ACHN (cell line): ENCODE measurements at regions not wholly inside any gene's neighbourhood (a gene's known extent, or its start where the extent isn't known, plus 50 kb on each side); places are given as distances from the start of the nearest gene placed in this dataset.

Source experiments
- DNase-seq: peaks from one replicate; pipeline ENCODE4 v3.0.0-alpha.2; 2015
- in situ Hi-C: cut with HindIII; loops from 2 replicates; pipeline ENCODE4 v1.10.0; 2017; ENCODE audit warnings: low sequenced_read_pairs, low pct_ligation_motif_present, low pct_unique_long_range_greater_than_20kb

DNA sequence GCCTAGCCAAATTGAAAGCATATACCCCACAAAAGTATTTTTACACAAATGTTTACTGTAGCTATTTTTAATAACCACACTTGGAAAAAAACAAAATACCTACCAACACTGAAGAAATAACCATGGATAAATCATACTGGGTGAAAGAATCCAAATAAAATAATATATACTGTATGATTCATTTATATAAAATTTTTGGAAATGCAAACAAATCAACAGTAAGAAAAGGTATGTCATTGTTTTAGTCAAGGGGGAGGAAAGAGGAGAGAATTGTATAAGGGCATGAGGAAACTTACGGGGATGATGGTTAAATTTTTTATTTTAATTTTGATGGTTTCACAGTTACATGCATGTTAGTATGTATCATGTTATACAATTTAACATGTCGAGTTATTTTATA, 557.8 kb downstream of the TECRL start:
- no peak for DNase-seq
- in situ Hi-C loops: no loop called here

DNA sequence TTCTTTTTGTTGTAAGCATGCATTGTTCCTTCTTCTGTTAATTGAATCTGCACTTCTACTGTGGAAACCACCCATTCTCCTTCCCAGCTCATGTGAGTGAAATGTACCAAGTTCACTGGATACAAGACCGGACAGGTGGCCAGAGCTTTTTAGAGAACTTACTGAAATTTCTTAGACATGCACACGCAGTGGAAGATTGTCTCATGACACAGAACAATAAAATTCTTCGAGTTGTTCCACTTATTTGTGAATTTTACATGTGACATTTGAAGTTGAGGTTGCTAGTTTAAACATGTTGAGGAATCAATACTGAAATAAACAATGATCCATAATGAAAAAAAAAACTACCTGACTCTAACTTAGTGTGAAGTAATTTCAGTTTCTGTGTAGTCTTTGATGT, 568.0 kb downstream of the TECRL start:
- no peak for DNase-seq
- in situ Hi-C loops: no loop called here

DNA sequence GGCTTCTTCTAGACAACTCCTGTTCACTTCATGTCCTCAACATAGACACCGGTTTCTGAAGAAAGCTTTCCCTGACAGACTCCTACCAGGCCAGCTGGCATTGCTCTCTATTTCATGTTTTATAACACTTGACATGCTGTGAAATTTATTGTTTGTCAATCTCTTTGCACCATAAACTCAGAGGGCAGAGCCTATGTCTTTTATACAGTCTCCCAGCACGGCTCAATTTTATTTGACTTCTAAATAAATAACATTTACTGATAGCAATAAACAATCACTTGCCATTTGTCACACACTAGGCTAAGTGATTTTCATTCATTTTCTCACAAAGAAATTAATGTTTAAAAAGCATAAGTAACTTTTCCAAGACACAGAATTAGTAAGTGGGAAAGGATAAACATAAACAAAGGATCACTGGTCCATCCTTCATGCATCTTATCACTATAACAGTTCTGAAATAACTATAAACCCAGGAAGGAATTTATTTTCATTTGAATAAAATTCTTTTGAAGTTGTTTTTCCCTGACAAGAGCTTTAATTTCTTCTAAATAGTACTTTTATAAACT, 577.6 kb downstream of the TECRL start:
- no peak for DNase-seq
- in situ Hi-C loops: no loop called here

DNA sequence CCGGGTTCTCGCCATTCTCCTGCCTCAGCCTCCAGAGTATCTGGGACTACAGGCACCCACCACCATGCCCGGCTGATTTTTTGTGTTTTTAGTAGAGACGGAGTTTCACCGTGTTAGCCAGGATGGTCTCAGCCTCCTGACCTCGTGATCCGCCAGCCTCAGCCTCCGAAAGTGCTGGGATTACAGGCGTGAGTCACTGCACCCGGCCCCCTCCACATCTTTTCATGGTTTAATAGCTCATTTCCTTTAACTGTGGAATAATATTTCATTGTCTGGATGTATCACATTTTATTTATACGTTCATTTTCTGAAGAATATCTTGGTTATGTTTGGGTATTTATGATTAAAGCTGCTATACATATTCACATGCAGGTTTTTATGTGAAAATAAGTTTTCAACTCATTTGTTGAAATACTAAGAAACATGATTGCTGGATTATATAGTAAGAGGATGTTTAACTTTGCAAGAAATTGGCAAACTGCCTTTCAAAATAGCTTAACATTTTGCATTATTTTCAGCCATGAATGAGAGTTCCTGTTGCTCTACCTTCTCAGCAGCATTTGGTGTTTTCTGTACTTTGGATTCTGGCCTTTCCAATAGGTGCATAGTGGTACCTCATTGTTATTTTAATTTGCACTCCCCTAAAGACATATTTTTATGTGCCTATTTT, 591.9 kb downstream of the TECRL start:
- no peak for DNase-seq
- in situ Hi-C loops: no loop called here

DNA sequence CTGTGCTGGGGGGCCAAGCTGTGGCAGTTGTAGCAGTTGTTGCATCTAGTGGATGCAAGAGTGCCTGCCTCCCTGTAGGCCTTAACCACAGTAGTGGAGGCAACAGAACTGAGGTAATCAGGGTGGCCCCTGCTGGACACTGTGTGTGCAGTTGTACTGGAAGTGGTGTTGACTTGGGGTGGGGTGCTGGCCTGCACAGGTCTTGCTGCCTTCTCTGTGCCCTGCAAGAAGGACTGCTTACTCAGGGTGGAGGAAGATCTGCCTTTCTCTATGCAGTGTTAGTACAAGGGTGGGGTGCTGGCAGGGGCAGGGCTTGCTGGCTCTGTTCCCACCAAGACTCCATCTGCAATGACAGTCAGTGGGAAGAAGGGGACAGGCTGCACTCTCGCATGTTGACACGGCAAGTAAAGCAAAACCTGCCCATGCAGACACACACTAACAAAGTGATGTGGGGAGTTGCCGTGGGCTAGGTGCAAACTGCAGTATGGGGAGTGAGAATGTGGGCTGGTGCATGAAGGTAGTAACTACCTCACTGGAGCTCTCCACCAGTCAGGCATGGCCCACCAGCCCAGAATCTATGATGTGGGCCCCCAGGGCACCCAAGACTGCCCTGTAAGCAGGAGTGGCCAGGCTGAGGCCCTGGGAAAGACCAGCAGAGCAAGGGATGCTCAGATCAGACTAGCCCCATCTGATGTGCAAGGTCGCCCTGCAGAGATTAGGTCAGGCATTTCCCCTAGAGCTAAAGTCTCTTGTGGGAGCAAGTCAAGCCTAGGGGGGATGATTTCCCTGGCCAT, 594.9 kb downstream of the TECRL start:
- in situ Hi-C loops: no loop called here
- no peak for DNase-seq

DNA sequence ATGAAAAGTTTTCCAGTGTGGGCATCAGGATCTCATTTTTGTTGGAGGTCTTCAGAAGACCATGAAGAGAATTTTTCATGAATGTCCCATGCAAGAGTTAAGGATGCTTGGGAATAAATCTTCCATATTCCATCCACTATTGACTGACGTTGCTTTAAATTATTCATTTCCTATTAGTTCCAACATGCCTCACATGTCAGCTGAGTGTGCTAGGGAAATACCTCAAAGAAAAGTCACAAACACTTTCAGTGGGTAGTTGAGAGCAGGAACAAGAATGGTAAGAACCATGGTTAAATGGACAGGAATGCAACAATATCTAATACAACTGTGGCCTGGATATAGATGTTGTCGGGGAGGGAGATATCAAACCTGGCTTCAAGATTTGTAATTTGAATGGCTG, 610.1 kb downstream of the TECRL start:
- in situ Hi-C loops: no loop called here
- DNase-seq: no peak

DNA sequence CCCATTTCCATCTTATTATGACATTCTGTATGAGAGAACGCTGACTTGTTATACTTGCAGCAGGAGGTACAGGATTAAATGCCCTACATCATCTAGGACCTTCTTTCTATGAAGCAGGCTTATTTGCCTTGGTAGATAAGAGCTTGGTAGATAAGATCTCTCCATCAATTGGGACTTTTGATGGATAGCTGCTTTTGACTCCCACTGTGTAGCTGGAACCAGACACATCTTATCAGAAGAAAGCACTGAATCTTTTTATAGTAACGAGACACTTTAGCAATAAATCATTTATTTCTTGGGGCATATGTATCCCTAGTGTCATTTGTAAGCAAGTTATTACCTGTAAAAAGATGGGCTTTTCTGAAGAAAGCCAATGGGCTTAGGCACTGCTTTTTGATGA, 613.9 kb downstream of the TECRL start:
- no peak for DNase-seq
- in situ Hi-C loops: no loop called here

DNA sequence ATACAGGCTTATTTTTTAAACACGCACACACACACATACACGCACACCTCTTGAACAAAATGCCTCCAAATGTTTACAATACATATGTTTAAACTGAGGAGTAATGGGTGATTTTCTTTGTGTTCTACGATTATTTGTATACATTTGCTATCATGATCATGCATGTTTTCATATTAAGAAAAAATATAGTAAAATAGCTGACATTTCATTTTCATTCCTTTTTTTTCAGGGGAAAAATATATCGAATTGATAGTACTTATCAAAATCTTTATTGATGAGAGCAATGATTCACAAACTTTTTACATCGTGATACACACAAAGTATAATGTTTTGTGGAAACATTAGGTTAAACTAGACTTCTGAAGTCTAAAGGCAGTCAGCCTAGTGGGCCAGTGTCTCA, 618.9 kb downstream of the TECRL start:
- no peak for DNase-seq

DNA sequence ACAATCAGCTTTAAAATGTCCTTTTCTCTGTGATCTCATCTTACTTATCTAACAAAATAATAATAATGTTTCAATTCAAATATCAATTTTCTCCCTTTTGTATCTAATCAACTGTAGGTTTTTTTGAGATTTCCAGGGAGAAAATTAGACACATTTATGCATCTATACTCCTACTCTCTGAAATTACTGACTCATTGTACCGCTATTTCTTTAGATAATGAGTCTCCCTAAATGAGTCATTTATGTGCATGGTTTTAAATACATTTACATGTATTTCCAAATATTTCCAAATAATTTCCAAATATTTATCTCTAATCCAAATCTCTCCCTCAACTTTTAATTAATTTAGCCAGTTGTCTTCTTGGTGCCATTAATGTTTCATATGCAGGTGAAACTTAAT, 621.0 kb downstream of the TECRL start:
- DNase-seq: no peak
- in situ Hi-C loops: no loop called here

More for the DNA sequence above, 618.9 kb downstream of the TECRL start:
- in situ Hi-C loops: no loop called here

DNA sequence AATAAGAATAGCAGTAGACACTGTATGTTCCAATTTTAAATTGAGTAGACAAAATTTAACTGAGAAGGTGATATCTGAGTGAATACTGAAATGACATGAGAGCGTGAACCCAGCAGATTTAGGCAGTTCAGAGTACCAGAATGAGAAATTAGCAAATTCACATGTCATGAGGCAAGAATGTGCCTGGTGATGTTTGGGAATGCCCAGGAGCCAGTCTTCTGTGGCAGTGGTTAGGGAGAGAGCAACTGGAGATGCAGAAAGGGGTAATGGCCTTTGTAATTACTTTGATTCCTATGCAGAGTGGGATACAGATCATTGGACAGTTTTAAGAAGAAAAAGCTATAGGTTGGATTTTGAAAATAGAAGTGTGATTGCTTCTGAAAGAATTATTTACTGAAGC, 621.9 kb downstream of the TECRL start:
- no peak for DNase-seq

DNA sequence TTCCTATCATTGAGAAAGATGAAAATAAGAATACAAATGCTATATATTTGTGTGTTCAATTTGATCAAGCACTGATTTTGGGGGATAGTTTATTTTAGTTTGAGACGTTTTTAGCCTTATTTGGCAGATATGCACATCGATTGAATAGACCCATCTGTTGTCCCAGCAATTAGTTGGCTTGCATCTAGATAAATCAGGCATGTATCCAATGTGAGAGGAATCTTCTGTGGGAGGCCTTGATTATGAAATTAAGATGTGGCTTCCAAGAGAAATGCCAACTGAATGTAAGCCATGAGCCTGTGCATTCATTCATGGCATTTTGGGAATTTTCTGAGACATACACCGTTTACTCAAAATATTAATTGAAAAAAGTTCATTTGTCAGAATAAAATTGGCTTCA, 623.1 kb downstream of the TECRL start:
- in situ Hi-C loops: no loop called here
- DNase-seq: no peak

More for the DNA sequence above, 621.9 kb downstream of the TECRL start:
- in situ Hi-C loops: no loop called here

DNA sequence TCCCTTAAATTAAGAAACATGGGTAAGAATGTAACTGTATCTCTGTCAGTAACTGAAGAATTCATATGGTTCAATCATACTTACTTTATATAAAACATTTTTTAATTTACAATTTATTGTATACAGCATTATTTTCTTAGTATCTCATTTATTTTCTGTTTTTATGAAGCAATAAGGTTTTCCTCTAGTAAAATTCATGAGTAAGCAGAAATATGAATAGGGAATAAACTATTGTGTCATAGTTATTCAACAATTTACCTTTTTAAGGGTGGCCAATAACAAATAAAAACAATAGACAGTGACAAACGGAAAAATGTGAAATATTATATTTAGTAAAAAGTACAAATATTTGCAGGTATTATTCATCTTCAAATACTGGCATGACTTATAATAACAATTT, 624.4 kb downstream of the TECRL start:
- in situ Hi-C loops: no loop called here
- DNase-seq: no peak

DNA sequence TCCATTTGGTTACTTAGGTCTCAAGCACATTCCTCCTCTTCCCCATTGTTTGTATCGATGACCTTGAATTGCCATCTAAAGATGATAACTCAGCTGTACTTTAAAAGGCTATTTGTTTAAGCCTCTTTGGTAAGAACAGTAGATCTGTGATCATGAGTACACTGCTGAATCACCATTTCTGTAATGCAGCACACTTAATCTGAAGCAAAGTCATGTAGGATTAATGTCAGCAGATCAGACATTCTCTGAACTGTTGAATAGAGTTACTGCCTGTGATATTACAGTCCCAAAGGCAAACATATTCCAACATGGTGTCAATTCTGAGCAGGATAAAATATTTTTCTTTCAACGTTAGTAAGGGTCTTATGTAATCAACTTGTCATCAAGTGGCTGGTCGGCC, 631.6 kb downstream of the TECRL start:
- in situ Hi-C loops: no loop called here
- no peak for DNase-seq

DNA sequence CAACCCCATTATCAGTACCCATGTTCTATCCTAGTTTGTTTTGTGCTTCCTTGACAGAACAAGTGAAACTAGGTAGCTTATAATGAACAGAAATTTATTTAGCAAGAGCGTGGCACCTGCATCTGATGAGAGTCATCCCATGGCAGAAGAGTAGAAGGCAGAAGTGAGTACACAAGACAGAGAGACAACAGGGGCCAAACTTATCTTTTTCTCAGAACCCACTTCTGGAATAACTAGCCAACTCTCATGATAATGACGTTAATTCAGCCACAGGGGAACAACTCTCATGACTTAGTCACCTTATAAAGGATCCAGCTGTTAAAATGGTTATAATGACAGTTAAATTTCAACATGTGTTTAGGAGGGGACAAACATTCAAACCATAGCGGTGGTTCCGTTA, 644.9 kb downstream of the TECRL start:
- in situ Hi-C loops: no loop called here
- DNase-seq: no peak

DNA sequence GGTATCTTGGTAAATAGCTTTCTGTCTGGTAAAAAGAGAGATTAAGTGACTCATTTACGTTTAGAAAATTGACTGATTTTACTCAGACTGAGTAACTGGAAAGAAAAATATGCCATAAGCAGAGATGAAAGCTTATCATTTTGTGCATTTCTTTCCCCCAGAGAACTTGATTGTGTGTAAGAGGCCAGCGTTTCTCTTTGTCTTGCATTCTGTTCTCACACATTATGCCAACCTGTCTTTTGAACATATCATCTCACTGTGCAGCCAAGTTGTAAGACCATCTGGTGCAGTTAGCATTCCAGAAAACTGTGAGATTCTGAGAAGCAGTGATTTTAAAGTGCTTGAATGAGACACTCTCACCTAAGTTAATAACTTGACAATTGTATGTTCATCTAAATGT, 651.3 kb downstream of the TECRL start:
- in situ Hi-C loops: no loop called here
- no peak for DNase-seq

DNA sequence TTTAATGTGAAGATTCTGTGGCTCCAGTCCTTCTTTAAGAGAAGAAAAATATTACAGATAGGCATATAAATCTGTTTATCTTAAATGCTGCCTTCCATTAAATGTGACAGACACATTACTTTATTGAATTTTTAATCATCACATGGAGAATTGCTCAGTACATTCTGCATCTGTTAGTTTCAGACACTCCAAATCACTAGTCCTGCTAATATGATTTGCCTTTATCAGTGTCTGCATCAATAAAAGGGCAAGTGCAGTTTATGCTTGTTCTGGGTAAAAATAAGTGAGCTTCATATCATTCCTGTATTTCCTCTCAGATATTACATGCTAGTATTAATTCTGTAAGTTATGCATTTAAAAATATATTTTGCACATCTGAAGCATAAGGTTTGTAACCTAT, 666.4 kb downstream of the TECRL start:
- no peak for DNase-seq
- in situ Hi-C loops: no loop called here

DNA sequence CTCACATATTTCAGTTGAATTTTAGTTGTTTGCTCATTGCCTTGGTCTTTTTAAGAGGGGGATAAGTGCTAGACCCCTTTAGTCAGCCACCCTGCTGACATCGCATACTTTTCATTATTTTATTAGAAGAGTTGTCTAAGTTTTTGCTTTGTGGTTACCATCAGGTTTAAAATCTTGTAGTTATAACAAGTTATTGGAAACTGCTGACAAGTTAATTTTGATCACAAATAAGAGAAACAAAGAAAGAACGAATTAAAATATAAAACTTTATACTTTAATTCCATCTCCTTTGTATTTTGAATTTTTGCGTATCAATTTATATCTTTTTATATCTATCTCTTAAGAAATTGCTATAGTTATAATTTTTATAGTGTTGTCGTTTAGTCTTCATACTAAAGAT, 679.7 kb downstream of the TECRL start:
- in situ Hi-C loops: no loop called here
- DNase-seq: no peak

DNA sequence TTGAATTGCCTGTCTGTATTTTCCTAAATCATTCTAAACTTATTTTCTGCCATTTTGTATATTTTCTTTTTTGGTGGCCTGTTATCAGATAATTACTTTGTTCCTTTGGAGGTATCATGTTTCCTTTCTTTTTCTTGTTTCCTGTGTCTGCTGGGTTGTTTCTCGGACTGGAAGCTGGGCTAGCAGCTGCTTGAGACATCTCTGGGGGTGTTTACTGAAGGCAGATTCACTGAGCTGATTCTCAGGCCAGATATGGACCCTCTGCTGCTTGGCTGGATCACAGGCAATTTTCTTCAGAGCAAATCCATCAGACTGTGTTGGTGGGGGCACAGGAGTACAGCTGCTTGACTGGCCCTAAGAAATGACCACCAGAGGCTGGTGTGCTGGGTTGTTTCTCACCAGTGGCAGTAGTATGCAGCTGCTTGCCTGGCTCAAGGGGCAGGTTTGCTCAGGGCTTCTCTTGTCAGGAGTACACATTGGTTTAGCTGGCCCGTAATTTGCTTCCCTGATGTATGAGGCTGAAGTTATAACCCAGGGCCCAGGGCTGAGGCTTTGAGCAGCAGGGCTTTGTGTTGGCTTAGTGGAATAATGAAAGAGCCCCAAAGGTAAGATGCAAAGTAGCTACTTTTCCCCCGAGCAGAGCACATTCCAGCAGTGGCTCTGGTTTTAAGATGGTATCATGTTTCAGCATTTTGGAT, 680.6 kb downstream of the TECRL start:
- no peak for DNase-seq
- in situ Hi-C loops: no loop called here

DNA sequence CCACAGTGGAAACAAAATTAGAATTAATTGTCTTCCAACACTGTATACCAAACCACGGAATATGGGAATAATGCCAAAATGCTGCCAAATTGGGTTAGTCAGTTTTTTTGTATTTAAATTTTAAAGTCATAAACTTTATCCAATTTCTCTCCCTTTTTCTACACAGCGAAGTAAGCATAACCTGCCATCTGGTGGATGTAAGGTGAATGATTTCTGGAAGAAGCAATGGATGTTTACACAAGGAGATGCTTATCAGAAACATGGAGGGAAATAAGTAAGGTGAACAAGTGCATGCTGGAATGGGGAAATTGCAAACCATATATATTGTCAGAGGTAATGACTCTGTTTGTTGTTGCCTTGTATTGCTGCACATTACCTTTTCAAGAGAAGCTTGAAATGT, 691.9 kb downstream of the TECRL start:
- DNase-seq: peak; percentile 28
- in situ Hi-C loops: no loop called here
